Stomach (tissue), 8 donors: ENCODE measurements at regions not wholly inside any gene's neighbourhood (a gene's known extent, or its start where the extent isn't known, plus 50 kb on each side); places are given as distances from the start of the nearest gene placed in this dataset.

Experiments used
- DNase-seq, 2 donors: peaks; one replicate each; pipeline versions ENCODE4 v3.0.0 to v3.0.0-alpha.2; 2013 to 2019
- H3K27ac ChIP-seq, 5 donors: fragments of 200-600 bp in 4 of 5; sonication (generic) in 4 of 5; one replicate each; pipeline ENCODE4 v1.5.1; 2013 to 2019; ENCODE audit warnings: mild to moderate bottlenecking in 1 of 5, moderate library complexity in 1 of 5
- H3K27me3 ChIP-seq, 3 donors: fragments of 200-600 bp; sonication (generic); one replicate each; pipeline ENCODE4 v1.5.1; 2017 to 2019; ENCODE audit warnings: mixed run types in 1 of 3
- H3K36me3 ChIP-seq, 4 donors: fragments of 200-600 bp; sonication (generic); 1 replicate in 3 of 4; 2 replicates in 1 of 4; pipeline ENCODE4 v1.5.1; 2016 to 2019
- H3K4me1 ChIP-seq, 4 donors: fragments of 200-600 bp; sonication (generic); one replicate each; pipeline ENCODE4 v1.5.1; 2016 to 2019
- H3K4me3 ChIP-seq, 4 donors: fragments of 200-600 bp; sonication (generic) in 3 of 4; one replicate each; pipeline ENCODE4 v1.5.1; 2016 to 2019; ENCODE audit warnings: mild to moderate bottlenecking in 1 of 4
- H3K9me3 ChIP-seq, 4 donors: fragments of 200-600 bp; sonication (generic); one replicate each; pipeline ENCODE4 v1.5.1; 2016 to 2019
- CTCF ChIP-seq, 7 experiments: fragments of 450-650 bp in 4 of 7; fragments of 200-600 bp in 3 of 7; sonication (generic) in 3 of 7; IDR thresholded peaks; one replicate each; pipeline ENCODE4 v1.5.1; 2016 to 2019; ENCODE audit warnings: antibody characterized with exemption in 7 of 7, control low read depth in 2 of 7, mild to moderate bottlenecking in 1 of 7
- EP300 ChIP-seq: sonication (generic); formaldehyde crosslinking; IDR thresholded peaks from one replicate; pipeline ENCODE4 v1.6.1; 2017; ENCODE audit warnings: antibody characterized with exemption
- POLR2A ChIP-seq, 4 donors: fragments of 450-650 bp; IDR thresholded peaks; one replicate each; pipeline ENCODE4 v1.6.1; 2016; ENCODE audit warnings: antibody characterized with exemption in 4 of 4, control low read depth in 2 of 4, mild to moderate bottlenecking in 1 of 4, moderate library complexity in 1 of 4
- POLR2AphosphoS5 ChIP-seq, 3 donors: sonication (generic); formaldehyde crosslinking; IDR thresholded peaks; one replicate each; pipeline ENCODE4 v1.6.1; 2016; ENCODE audit warnings: antibody characterized with exemption in 3 of 3
- WGBS, 5 donors: extraction: QIAGEN DNeasy Blood & Tissue Kit in 3 of 5; methylation state at CpG; one replicate each; pipeline versions ENCODE4 v1.1.5 to v1.1.7; 2013 to 2018; 5-methylcytosine and 5-hydroxymethylcytosine counted together
- intact Hi-C: fragments of 100-400 bp; cut with DNase I; formaldehyde crosslinking; loops from one replicate; pipeline ENCODE4 v1.15.1; 2023; ENCODE audit warnings: low total_unique reads
- donor health status: healthy with polysubstance abuse.
- donor health status: Bipolar disorder and iron deficiency.
- donor health status: healthy.

DNA sequence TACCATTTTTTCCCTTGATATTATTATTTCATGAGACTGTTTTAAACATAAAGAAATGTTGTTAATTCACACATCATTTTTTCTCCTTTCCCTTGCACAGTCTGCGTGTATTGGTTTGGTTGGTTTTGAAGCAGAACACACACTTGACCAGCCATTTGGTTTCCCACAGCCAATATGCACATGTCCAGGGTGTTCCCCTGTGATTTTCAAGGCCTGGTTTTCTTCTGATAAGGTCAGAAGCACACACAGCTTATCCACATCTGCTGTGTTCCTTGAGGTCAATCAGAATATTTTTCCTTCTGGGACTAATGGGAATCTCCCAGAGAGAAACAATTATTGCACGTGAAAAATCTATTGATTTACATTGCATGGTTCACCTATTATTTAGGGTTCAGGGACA lies 103.2 kb upstream of the EFEMP1 start:
- Histone ChIP-seq H3K4me3 (no peak overlapping the region), H3K9me3 (no peaks in the 10 kb centered on the region), H3K4me1 (no peaks in the 10 kb centered on the region), H3K27ac (no peak overlapping the region), H3K27me3 (no peaks in the 10 kb centered on the region), H3K36me3 (no peaks in the 10 kb centered on the region)
- TF ChIP-seq EP300 = no peak
- no peak for TF ChIP-seq POLR2A (IDR thresholded peaks at IDR 0.05)
- TF ChIP-seq CTCF (IDR thresholded peaks at IDR 0.05) = no peak
- no peak for TF ChIP-seq POLR2AphosphoS5 (IDR thresholded peaks at IDR 0.05)
- WGBS, 5 donors = 86 to 90% (median 89%) methylated on average over 2 of the region's 2 CpGs
- intact Hi-C loops = no loop called here
- DNase-seq = no peak

DNA sequence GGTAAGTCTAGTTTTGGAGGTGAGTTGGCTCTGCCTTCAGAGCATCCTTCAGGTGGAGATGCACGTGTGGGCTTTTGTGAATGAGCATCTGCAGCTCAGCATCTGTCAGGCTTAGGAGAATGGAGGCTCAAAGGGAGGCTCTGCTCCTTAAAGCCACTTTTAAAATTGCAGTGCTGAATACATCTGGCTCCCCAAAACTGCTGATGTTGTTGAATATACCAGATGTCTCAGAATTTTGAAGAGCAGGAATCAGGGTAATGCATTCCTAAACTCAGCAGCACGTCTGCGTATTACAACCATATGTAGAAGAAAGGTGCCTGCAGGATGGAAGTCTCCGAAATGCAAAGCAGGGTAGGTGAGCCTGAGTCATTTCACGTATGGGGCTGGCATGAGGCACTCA lies 106.5 kb upstream of the EFEMP1 start:
- Histone ChIP-seq H3K9me3 (no peaks in the 10 kb centered on the region), H3K4me3 (no peak overlapping the region), H3K4me1 (no peaks in the 10 kb centered on the region), H3K36me3 (no peaks in the 10 kb centered on the region), H3K27ac (no peak overlapping the region), H3K27me3 (no peaks in the 10 kb centered on the region)
- WGBS, 5 donors = 72 to 82% (median 78%) methylated on average over 5 of the region's 5 CpGs
- intact Hi-C loops = no loop called here
- TF ChIP-seq CTCF (IDR thresholded peaks at IDR 0.05) = no peak
- no peak for TF ChIP-seq EP300
- TF ChIP-seq POLR2A (IDR thresholded peaks at IDR 0.05) = no peak
- no peak for TF ChIP-seq POLR2AphosphoS5 (IDR thresholded peaks at IDR 0.05)
- DNase-seq = no peak

GRCh38 chr2:56030901-56031300 lies 107.3 kb upstream of the EFEMP1 start:
- Histone ChIP-seq H3K36me3 (no peaks in the 10 kb centered on the region), H3K9me3 (no peaks in the 10 kb centered on the region), H3K4me1 (no peaks in the 10 kb centered on the region), H3K27me3 (no peaks in the 10 kb centered on the region), H3K27ac (no peak overlapping the region), H3K4me3 (no peak overlapping the region)
- DNase-seq = no peak
- no peak for TF ChIP-seq POLR2A (IDR thresholded peaks at IDR 0.05)
- no peak for TF ChIP-seq POLR2AphosphoS5 (IDR thresholded peaks at IDR 0.05)
- TF ChIP-seq CTCF (IDR thresholded peaks at IDR 0.05) = no peak
- no peak for TF ChIP-seq EP300
- intact Hi-C loops = no loop called here
- WGBS, 5 donors = 75 to 86% (median 83%) methylated on average over 5 of the region's 5 CpGs

DNA sequence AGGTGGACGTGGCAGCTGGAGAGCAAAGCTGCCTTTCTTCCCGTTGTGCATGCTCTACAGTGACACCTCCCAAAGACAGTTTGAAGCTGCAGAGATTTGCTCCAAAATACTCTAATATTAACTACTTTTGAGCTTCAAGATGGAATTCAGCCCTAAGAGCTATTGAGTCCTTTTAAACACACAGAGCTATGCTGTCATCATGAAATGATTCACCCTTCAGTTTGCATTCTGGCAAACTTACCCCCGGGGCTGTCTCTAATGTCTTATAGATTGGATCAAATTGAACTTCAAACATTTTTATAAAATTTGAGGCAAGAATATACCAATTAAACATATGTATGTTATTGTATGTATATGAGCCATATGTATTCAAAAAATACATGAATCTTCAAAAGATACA lies 110.7 kb upstream of the EFEMP1 start:
- H3K27me3 ChIP-seq = no peaks in the 10 kb centered on the region
- WGBS, 5 donors = 52 to 63% (median 61%) methylated on average over 3 of the region's 3 CpGs
- H3K36me3 ChIP-seq = no peaks in the 10 kb centered on the region
- no peak overlapping the region for H3K4me3 ChIP-seq
- H3K27ac ChIP-seq = no peak overlapping the region
- no peaks in the 10 kb centered on the region for H3K9me3 ChIP-seq
- intact Hi-C loops = no loop called here
- TF ChIP-seq POLR2A (IDR thresholded peaks at IDR 0.05) = no peak
- TF ChIP-seq EP300 = no peak
- no peak for TF ChIP-seq CTCF (IDR thresholded peaks at IDR 0.05)
- no peak for TF ChIP-seq POLR2AphosphoS5 (IDR thresholded peaks at IDR 0.05)
- H3K4me1 ChIP-seq = no peaks in the 10 kb centered on the region
- DNase-seq = no peak
